Small intestine (tissue), 7 donors: ENCODE measurements at regions not wholly inside any gene's neighbourhood (a gene's known extent, or its start where the extent isn't known, plus 50 kb on each side); places are given as distances from the start of the nearest gene placed in this dataset.

Source experiments
- DNase-seq, 2 donors: peaks; one replicate each; pipeline versions ENCODE4 v3.0.0 to v3.0.0-alpha.2; 2013
- FAIRE-seq: peaks from 2 replicates; lab custom pipeline; 2012; peaks lifted over from hg19 to GRCh38; lab: Jason Lieb, UNC
- H3K27ac ChIP-seq, 3 donors: one replicate each; pipeline ENCODE4 v1.5.1; 2013; ENCODE audit warnings: low read length in 2 of 3, mild to moderate bottlenecking in 2 of 3, control low read depth in 1 of 3, inconsistent platforms in 1 of 3, low read depth in 1 of 3, moderate library complexity in 1 of 3
- H3K27me3 ChIP-seq, 3 donors: one replicate each; pipeline ENCODE4 v1.6.1; 2013; ENCODE audit warnings: low read length in 3 of 3, inconsistent platforms in 1 of 3; ENCODE audit not compliant: control insufficient read depth in 3 of 3, insufficient read depth in 3 of 3
- H3K36me3 ChIP-seq, 3 donors: one replicate each; pipeline ENCODE4 v1.6.1; 2013; ENCODE audit warnings: low read length in 3 of 3, inconsistent platforms in 1 of 3, low read depth in 1 of 3, mild to moderate bottlenecking in 1 of 3, moderate library complexity in 1 of 3; ENCODE audit not compliant: control insufficient read depth in 3 of 3, insufficient read depth in 2 of 3
- H3K4me1 ChIP-seq, 3 donors: one replicate each; pipeline ENCODE4 v1.6.1; 2013; ENCODE audit warnings: low read length in 2 of 3, inconsistent platforms in 1 of 3, low read depth in 1 of 3, mild to moderate bottlenecking in 1 of 3, moderate library complexity in 1 of 3; ENCODE audit not compliant: control insufficient read depth in 3 of 3, insufficient read depth in 2 of 3
- H3K4me3 ChIP-seq, 3 donors: one replicate each; pipeline ENCODE4 v1.5.1; 2013; ENCODE audit warnings: low read length in 3 of 3, control low read depth in 1 of 3, inconsistent platforms in 1 of 3, low read depth in 1 of 3, mild to moderate bottlenecking in 1 of 3, moderate library complexity in 1 of 3
- H3K9me3 ChIP-seq, 2 donors: one replicate each; pipeline ENCODE4 v1.6.1; 2013; ENCODE audit warnings: low read depth in 1 of 2, low read length in 1 of 2; ENCODE audit not compliant: control insufficient read depth in 2 of 2, insufficient read depth in 1 of 2
- WGBS, 3 donors: extraction: QIAGEN DNeasy Blood & Tissue Kit; methylation state at CpG; one replicate each; pipeline ENCODE4 v1.1.7; 2013; 5-methylcytosine and 5-hydroxymethylcytosine counted together
- donor health status: healthy with polysubstance abuse.
- donor health status: control.
- donor health status: control.
- donor health status: Bipolar disorder and iron deficiency.
- donor health status: healthy.

DNA sequence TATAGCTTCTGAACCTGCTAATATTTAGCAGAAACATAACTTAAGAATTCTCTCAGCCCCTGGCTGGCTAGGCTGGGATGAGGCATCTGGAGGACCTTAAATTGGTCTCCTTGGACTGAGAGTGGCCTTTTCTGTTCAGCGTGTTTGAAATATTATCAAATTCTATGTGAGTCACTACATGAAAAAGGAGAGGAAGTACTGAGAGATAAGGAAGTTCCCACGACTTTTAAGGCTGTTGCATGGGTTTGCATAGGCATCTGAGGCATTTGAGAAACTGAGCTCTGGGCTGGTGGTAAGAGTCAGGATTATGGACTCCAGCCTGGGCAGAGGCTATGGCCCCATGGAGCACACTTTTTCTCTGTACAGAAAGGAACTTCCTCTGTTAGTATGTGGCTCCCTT, 816.2 kb upstream of the GRAMD2B start:
- Histone ChIP-seq H3K36me3 (no peaks in the 10 kb centered on the region), H3K4me3 (no peak overlapping the region), H3K9me3 (no peaks in the 10 kb centered on the region), H3K27me3 (no peaks in the 10 kb centered on the region), H3K27ac (no peak overlapping the region), H3K4me1 (no peaks in the 10 kb centered on the region)
- FAIRE-seq (no peak), DNase-seq (no peak)
- WGBS, 3 donors = 44 to 59% (median 46%) methylated on average over 2 of the region's 2 CpGs

DNA sequence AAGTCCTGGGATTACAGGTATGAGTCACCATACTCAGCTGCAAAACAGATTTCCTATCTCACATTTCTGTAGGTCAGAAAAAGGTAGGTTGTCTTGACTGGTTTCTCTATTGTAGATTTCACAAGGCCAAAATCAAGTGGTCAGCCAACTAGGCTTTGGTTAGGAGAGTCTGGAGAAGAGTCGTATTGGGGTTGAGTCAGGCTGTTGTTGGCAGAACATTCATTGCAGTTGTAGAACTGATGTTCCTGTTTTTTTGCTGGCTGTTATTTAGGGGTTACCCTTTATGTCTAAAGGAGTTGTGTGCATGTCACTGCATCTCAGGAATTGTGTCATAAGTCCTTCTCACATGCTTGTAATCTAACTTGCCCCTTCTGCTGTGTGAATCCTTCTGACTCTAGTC, 814.2 kb upstream of the GRAMD2B start:
- no peak for DNase-seq
- H3K36me3 ChIP-seq = no peaks in the 10 kb centered on the region

DNA sequence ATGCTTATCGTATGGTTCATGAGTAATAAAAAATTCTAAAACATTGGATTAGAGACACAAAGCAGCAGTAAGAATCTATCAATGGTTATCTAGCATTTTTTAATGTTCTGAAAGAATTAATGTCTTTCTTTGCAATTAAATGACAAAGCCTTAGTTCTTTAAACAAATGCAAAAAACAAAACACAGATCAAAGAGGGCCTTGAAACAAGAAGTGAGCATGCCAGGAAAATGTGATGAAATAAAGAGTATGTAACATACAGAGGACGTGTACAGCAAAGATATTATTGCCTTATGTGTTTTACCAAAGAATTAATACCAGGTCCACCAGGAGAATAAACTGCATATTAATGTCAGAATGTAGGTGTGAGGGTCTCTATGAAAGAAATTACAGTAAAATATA, 812.3 kb upstream of the GRAMD2B start:
- Histone ChIP-seq H3K4me1 (no peaks in the 10 kb centered on the region), H3K36me3 (no peaks in the 10 kb centered on the region), H3K9me3 (no peaks in the 10 kb centered on the region), H3K27me3 (no peaks in the 10 kb centered on the region), H3K27ac (no peak overlapping the region), H3K4me3 (no peak overlapping the region)
- DNase-seq (no peak), FAIRE-seq (no peak)
- WGBS, 3 donors = 64 to 75% (median 74%) methylated on average over 2 of the region's 2 CpGs

More for the DNA sequence above, 814.2 kb upstream of the GRAMD2B start:
- Histone ChIP-seq H3K4me1 (no peaks in the 10 kb centered on the region), H3K27me3 (no peaks in the 10 kb centered on the region), H3K27ac (no peak overlapping the region), H3K4me3 (no peak overlapping the region), H3K9me3 (no peaks in the 10 kb centered on the region)
- FAIRE-seq = no peak
- WGBS, 3 donors = 89 to 93% (median 92%) methylated on average over 1 of the region's 1 CpG

GRCh38 chr5:125611541-125611940, 811.7 kb upstream of the GRAMD2B start:
- H3K27me3 ChIP-seq = no peaks in the 10 kb centered on the region
- H3K36me3 ChIP-seq = no peaks in the 10 kb centered on the region
- FAIRE-seq = no peak
- H3K9me3 ChIP-seq = no peaks in the 10 kb centered on the region
- DNase-seq = no peak
- H3K4me3 ChIP-seq = no peak overlapping the region
- H3K27ac ChIP-seq = no peak overlapping the region
- no peaks in the 10 kb centered on the region for H3K4me1 ChIP-seq

GRCh38 chr5:125612181-125612721, 811.0 kb upstream of the GRAMD2B start:
- WGBS, 3 donors = 80 to 89% (median 83%) methylated on average over 15 of the region's 15 CpGs
- DNase-seq (peak in 1 of 2 donors; percentile 3), FAIRE-seq (no peak)
- H3K27me3 ChIP-seq = no peaks in the 10 kb centered on the region
- H3K4me1 ChIP-seq = no peaks in the 10 kb centered on the region
- no peaks in the 10 kb centered on the region for H3K9me3 ChIP-seq
- H3K36me3 ChIP-seq = no peaks in the 10 kb centered on the region
- H3K27ac ChIP-seq = no peak overlapping the region
- H3K4me3 ChIP-seq = no peak overlapping the region

DNA sequence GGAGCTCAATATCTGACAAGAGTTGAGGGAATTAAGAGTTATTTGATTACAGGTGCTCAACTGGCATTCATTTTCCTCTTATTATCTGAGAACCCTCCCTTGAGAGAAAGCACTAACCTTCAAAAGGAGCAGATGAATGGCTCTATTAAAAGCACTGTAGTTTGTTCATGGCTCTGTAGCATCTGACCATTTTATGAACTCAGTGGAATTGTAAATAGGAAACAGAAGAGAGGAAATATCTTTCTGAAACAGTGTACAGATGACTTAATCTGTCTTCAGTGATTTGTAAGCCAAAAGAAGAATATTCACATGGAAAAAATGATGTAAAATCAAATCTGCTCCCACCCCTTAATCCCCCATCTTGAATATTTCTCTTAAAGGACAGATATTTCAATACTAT, 810.4 kb upstream of the GRAMD2B start:
- Histone ChIP-seq H3K36me3 (no peaks in the 10 kb centered on the region), H3K4me1 (no peaks in the 10 kb centered on the region), H3K9me3 (no peaks in the 10 kb centered on the region), H3K27me3 (no peaks in the 10 kb centered on the region), H3K27ac (no peak overlapping the region), H3K4me3 (no peak overlapping the region)
- DNase-seq (no peak), FAIRE-seq (no peak)

DNA sequence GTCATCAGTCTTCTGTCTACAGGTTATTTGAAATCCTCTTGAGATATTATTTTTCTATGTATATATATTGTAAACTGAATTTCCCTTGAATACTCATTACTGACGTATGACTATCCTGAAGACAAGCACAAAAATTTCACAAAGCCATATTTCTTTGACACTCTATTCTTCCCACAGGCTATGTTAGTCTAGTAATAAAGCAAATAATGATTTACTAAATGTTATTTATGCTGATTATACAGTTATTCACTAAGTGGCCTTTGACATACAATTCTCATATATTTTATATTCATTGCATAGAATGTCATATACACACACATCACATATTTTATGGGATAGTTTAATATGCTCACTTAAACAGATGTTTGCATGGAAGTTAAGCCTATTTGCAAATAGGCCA, 793.0 kb upstream of the GRAMD2B start:
- Histone ChIP-seq H3K36me3 (no peaks in the 10 kb centered on the region), H3K4me3 (no peak overlapping the region), H3K9me3 (no peaks in the 10 kb centered on the region), H3K27me3 (no peaks in the 10 kb centered on the region), H3K27ac (no peak overlapping the region), H3K4me1 (no peaks in the 10 kb centered on the region)
- no peak for DNase-seq
- 84 to 91% (median 87%) methylated on average over 1 of the region's 1 CpG for WGBS, 3 donors
- FAIRE-seq = no peak

DNA sequence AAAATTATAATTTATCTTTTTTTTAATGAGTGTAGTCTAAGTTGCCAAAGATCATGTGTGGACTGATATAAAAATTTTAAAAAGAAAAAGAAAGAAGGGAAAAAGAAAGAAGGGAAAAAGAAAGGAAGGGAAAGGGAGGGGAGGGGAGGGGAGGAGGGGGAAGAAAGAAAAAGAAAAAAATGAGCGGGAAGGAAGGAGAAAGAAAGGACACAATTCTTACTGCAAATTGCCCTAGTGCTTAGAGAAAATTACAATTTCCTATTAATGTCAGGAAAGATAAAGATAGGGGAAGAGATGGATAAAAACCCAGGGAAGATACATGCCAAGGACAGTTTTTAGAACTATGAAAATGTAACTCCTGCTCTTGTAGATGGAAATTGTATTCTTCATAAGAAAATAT, 789.7 kb upstream of the GRAMD2B start:
- H3K4me3 ChIP-seq = no peak overlapping the region
- DNase-seq = no peak
- H3K9me3 ChIP-seq = no peaks in the 10 kb centered on the region
- no peak overlapping the region for H3K27ac ChIP-seq
- no peaks in the 10 kb centered on the region for H3K4me1 ChIP-seq
- H3K36me3 ChIP-seq = no peaks in the 10 kb centered on the region
- no peak for FAIRE-seq
- no peaks in the 10 kb centered on the region for H3K27me3 ChIP-seq
- WGBS, 3 donors = 90 to 92% (median 90%) methylated on average over 1 of the region's 1 CpG

- Histone ChIP-seq H3K27me3 (no peaks in the 10 kb centered on the region), H3K4me3 (no peak overlapping the region), H3K9me3 (no peaks in the 10 kb centered on the region), H3K36me3 (no peaks in the 10 kb centered on the region), H3K4me1 (no peaks in the 10 kb centered on the region), H3K27ac (no peak overlapping the region)
- WGBS, 3 donors = 90 to 95% (median 93%) methylated on average over 1 of the region's 1 CpG
- DNase-seq (no peak), FAIRE-seq (no peak)
Observed at GRCh38 chr5:125634216-125634835, 788.9 kb upstream of the GRAMD2B start.
